ENCODE measurements at regions not wholly inside any gene's neighbourhood (a gene's known extent, or its start where the extent isn't known, plus 50 kb on each side); places are given as distances from the start of the nearest gene placed in this dataset.

- DNase-seq (ENCODE audit: low spot score), result no peak
Observed at GRCh38 chr4:8698341-8699062, 105.9 kb downstream of the CPZ start.

- DNase-seq (ENCODE audit: low spot score), result no peak
Observed at GRCh38 chr4:8697826-8698225, 105.3 kb downstream of the CPZ start.

- DNase-seq (ENCODE audit: low spot score), result no peak
Observed at GRCh38 chr4:8696369-8697127, 104.0 kb downstream of the CPZ start.

GRCh38 chr4:8695237-8696219 lies 103.0 kb downstream of the CPZ start:
- no peak for DNase-seq (ENCODE audit: low spot score)

GRCh38 chr4:8694651-8695151 lies 102.1 kb downstream of the CPZ start:
- no peak for DNase-seq (ENCODE audit: low spot score)

- DNase-seq (ENCODE audit: low spot score), result no peak
Observed at GRCh38 chr4:8694226-8694625, 101.7 kb downstream of the CPZ start.

- no peak for DNase-seq (ENCODE audit: low spot score)
Observed at GRCh38 chr4:8691151-8691775, 98.7 kb downstream of the CPZ start.

GRCh38 chr4:8690216-8691150 lies 97.9 kb downstream of the CPZ start:
- DNase-seq (ENCODE audit: low spot score), result no peak

GRCh38 chr4:8689741-8690140 lies 97.2 kb downstream of the CPZ start:
- no peak for DNase-seq (ENCODE audit: low spot score)

GRCh38 chr4:8688908-8689445 lies 96.4 kb downstream of the CPZ start:
- DNase-seq (ENCODE audit: low spot score), result no peak

- DNase-seq (ENCODE audit: low spot score), result peak; percentile 54
Observed at GRCh38 chr4:8688041-8688907, 95.7 kb downstream of the CPZ start.

GRCh38 chr4:8687083-8687482 lies 94.5 kb downstream of the CPZ start:
- no peak for DNase-seq (ENCODE audit: low spot score)

- no peak for DNase-seq (ENCODE audit: low spot score)
Observed at GRCh38 chr4:8685831-8686230, 93.3 kb downstream of the CPZ start.

GRCh38 chr4:8683462-8683861 lies 90.9 kb downstream of the CPZ start:
- DNase-seq (ENCODE audit: low spot score), result no peak

- DNase-seq (ENCODE audit: low spot score), result no peak
Observed at GRCh38 chr4:8682725-8683124, 90.2 kb downstream of the CPZ start.

GRCh38 chr4:8682296-8682695 lies 89.7 kb downstream of the CPZ start:
- DNase-seq (ENCODE audit: low spot score), result no peak

- no peak for DNase-seq (ENCODE audit: low spot score)
Observed at GRCh38 chr4:8681391-8681790, 88.8 kb downstream of the CPZ start.

GRCh38 chr4:8679032-8679431 lies 86.5 kb downstream of the CPZ start:
- no peak for DNase-seq (ENCODE audit: low spot score)

GRCh38 chr4:8676676-8677075 lies 84.1 kb downstream of the CPZ start:
- no peak for DNase-seq (ENCODE audit: low spot score)
